ENCODE measurements at regions not wholly inside any gene's neighbourhood (a gene's known extent, or its start where the extent isn't known, plus 50 kb on each side); places are given as distances from the start of the nearest gene placed in this dataset.

DNA sequence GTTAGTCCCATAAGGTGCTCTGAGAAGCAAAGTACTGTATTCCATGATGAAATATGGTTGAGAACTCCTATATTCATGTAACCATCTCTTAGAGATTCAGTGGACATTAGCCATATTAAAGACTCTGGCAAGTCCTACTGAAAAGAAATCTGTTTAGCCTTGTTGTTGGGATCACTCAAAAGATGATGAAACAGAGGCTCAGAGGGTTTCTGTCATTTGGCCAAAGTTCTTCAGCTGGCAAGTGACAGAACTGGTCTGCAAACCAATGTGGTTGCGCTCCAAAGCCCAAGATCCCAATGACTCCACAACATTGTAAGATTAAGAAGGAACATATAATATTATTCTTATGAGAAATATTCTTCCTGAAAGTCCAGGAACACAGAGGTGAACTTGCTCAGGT is 462.9 kb downstream of the ACTL7B start:
- 97 to 100% methylated on average over 1 of the region's 1 CpG for WGBS, 2 donors
- Histone ChIP-seq H3K9me3 (peaks cover 0 to 7% (median 0%) of the 10 kb centered on the region in 11 donors), H3K4me3 (no peak overlapping the region), H3K4me1 (no peaks in the 10 kb centered on the region), H3K27ac (no peak overlapping the region), H3K36me3 (no peaks in the 10 kb centered on the region), H3K27me3 (no peaks in the 10 kb centered on the region)
- TF ChIP-seq, protein P1, sequence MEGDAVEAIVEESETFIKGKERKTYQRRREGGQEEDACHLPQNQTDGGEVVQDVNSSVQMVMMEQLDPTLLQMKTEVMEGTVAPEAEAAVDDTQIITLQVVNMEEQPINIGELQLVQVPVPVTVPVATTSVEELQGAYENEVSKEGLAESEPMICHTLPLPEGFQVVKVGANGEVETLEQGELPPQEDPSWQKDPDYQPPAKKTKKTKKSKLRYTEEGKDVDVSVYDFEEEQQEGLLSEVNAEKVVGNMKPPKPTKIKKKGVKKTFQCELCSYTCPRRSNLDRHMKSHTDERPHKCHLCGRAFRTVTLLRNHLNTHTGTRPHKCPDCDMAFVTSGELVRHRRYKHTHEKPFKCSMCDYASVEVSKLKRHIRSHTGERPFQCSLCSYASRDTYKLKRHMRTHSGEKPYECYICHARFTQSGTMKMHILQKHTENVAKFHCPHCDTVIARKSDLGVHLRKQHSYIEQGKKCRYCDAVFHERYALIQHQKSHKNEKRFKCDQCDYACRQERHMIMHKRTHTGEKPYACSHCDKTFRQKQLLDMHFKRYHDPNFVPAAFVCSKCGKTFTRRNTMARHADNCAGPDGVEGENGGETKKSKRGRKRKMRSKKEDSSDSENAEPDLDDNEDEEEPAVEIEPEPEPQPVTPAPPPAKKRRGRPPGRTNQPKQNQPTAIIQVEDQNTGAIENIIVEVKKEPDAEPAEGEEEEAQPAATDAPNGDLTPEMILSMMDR (IDR thresholded peaks at IDR 0.05): no peak
- intact Hi-C loops (cut with DNase I): no loop called here
- DNase-seq (no peak), ATAC-seq (no peak)

DNA sequence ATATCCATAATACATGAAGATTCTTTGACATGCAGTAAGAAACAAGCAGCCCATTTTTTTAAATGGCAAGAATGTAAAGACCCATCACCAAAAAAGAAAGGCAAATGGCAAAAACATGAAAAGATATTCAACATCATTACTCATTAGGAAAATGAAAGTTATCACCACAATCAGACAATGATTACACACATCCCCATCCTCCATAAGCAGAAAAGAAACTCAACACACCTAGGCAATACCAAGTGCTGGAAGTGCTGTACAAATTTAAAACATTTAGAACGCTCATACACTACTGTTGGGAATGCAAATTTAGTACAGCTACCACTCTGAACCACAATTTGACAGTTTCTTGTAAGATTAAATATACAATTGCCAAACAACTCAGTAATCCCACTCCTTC is 466.7 kb downstream of the ACTL7B start:
- no peaks in the 10 kb centered on the region for H3K36me3 ChIP-seq
- intact Hi-C loops (cut with DNase I): no loop called here
- TF ChIP-seq, protein P1 (IDR thresholded peaks at IDR 0.05): no peak
- DNase-seq (no peak), ATAC-seq (no peak)
- no peak overlapping the region for H3K4me3 ChIP-seq
- no peaks in the 10 kb centered on the region for H3K4me1 ChIP-seq
- H3K9me3 ChIP-seq: no peaks in the 10 kb centered on the region
- no peaks in the 10 kb centered on the region for H3K27me3 ChIP-seq
- H3K27ac ChIP-seq: no peak overlapping the region
- 70 to 83% methylated on average over 1 of the region's 1 CpG for WGBS, 2 donors

DNA sequence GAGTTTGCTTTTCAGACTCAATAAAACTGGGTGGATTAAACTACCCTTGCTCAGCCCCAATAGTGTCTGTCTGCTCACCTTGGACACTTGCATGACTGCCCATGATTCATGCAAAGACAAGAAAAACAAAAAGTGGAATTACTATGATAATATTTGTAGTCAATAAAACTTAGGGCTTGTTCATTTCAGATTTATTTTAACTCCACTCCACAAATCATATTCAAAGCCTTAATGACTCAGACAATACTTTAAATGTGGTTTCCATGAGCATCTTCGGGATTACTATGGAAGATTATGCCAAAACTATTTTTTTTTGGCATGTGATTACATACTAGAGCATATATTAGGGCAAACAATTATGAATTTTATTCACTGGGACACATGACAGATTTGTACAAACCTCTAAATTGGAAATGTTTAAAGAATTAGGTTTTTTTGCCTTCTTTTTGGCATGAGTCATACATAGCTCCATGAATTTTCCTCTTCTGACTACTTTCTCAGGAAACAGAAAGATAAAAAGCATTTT is 468.9 kb downstream of the ACTL7B start:
- H3K27me3 ChIP-seq: no peaks in the 10 kb centered on the region
- H3K36me3 ChIP-seq: no peaks in the 10 kb centered on the region
- H3K27ac ChIP-seq: no peak overlapping the region
- ATAC-seq: no peak
- intact Hi-C loops (cut with DNase I): no loop called here
- H3K4me3 ChIP-seq: no peak overlapping the region
- H3K9me3 ChIP-seq: no peaks in the 10 kb centered on the region
- 60 to 68% methylated on average over 1 of the region's 1 CpG for WGBS, 2 donors
- TF ChIP-seq, protein P1 (IDR thresholded peaks at IDR 0.05): no peak
- DNase-seq: no peak
- H3K4me1 ChIP-seq: no peaks in the 10 kb centered on the region

DNA sequence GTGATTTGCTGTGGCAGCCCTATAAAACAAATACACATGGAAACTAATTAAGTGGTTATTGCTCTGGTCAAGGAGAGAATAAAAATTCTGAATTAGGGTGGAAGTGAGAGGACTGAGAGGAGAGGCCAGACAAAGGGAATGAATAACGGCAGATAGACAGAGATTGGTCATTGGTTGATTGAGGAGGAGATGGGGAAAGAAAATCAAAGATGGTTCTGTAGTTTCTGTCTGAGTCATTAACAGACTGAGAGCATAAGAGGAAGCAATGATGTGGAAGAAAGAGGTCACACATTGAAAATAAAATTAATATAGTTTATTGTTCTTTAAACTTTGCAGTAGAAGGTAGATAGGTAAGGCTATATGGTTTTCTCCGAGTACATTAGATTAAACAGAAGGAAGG is 469.8 kb downstream of the ACTL7B start:
- no peaks in the 10 kb centered on the region for H3K36me3 ChIP-seq
- H3K9me3 ChIP-seq: no peaks in the 10 kb centered on the region
- no peaks in the 10 kb centered on the region for H3K4me1 ChIP-seq
- no peaks in the 10 kb centered on the region for H3K27me3 ChIP-seq
- WGBS, 2 donors: 84 to 86% methylated on average over 2 of the region's 2 CpGs
- H3K4me3 ChIP-seq: no peak overlapping the region
- ATAC-seq: no peak
- TF ChIP-seq, protein P1 (IDR thresholded peaks at IDR 0.05): no peak
- no peak for DNase-seq
- intact Hi-C loops (cut with DNase I): no loop called here
- no peak overlapping the region for H3K27ac ChIP-seq

Measured in heart right ventricle (tissue), 16 donors.